ENCODE measurements at regions not wholly inside any gene's neighbourhood (a gene's known extent, or its start where the extent isn't known, plus 50 kb on each side); places are given as distances from the start of the nearest gene placed in this dataset.

DNA sequence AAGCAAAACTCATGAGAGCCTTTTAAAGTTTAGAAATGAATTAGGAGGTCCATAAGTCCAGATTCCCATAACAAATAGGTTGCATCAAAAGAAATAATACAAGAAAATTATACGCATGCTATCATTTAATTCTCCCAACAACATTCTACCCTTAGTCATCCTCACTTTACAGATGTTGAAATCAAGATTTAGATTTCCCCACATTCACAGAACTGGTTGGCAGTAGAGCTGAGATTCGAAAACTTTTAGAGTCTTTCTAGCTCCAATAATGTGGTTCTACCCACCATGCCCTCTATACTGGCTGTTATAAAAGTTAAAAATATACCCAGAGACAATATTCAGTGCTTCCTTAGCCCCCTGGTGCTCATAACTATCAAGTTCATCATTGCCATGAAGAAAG is 56.6 kb upstream of the METAP2 start:
- Histone ChIP-seq H3K4me3 (ENCODE audit: low read depth, low read length, poor library complexity, severe bottlenecking) (peak overlapping the region; percentile 2), H3K4me2 (ENCODE audit: low read length) (peak overlapping the region; percentile 43), H3K9me3 (ENCODE audit: low read length) (no peaks in the 10 kb centered on the region), H4K20me1 (ENCODE audit: insufficient read depth, low read length) (no peaks in the 10 kb centered on the region), H3K4me1 (ENCODE audit: insufficient read depth, low read length, poor library complexity, severe bottlenecking) (peaks cover 44% of the 10 kb centered on the region), H2AFZ (ENCODE audit: low read length) (peak overlapping the region; percentile 100), H3K79me2 (ENCODE audit: insufficient read depth, low read depth, low read length) (no peaks in the 10 kb centered on the region), H3K27ac (ENCODE audit: low read depth, low read length, poor library complexity, severe bottlenecking) (peak overlapping the region; percentile 41), H3K9me2 (ENCODE audit: insufficient read depth, low read length) (no peaks in the 10 kb centered on the region), H3K36me3 (ENCODE audit: insufficient read depth, low read length) (no peaks in the 10 kb centered on the region)
- TF ChIP-seq EZH2phosphoT487 (IDR thresholded peaks at IDR 0.05; ENCODE audit: borderline replicate concordance, low read depth, low read length): no peak
- TF ChIP-seq, protein P1, sequence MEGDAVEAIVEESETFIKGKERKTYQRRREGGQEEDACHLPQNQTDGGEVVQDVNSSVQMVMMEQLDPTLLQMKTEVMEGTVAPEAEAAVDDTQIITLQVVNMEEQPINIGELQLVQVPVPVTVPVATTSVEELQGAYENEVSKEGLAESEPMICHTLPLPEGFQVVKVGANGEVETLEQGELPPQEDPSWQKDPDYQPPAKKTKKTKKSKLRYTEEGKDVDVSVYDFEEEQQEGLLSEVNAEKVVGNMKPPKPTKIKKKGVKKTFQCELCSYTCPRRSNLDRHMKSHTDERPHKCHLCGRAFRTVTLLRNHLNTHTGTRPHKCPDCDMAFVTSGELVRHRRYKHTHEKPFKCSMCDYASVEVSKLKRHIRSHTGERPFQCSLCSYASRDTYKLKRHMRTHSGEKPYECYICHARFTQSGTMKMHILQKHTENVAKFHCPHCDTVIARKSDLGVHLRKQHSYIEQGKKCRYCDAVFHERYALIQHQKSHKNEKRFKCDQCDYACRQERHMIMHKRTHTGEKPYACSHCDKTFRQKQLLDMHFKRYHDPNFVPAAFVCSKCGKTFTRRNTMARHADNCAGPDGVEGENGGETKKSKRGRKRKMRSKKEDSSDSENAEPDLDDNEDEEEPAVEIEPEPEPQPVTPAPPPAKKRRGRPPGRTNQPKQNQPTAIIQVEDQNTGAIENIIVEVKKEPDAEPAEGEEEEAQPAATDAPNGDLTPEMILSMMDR (conservative IDR thresholded peaks at IDR 0.05; ENCODE audit: low read length): 0 out of 2 replicates have a peak, but pooled peaks have one; percentile 44
- ChIA-PET POLR2A (interaction anchor here (0.7 to 1.0 kb wide), 5 partner anchors 12 to 97 kb away, joined by 3 to 5 read pairs (median 4); no protein-coding TSS in a partner anchor), CTCF (ENCODE audit: unreplicated experiment) (no interaction called here)
- intact Hi-C loops (cut with micrococcal nuclease; ENCODE audit: unreplicated experiment): no loop called here
- no TSS peak for BruUV-seq (replicated peaks)
- peak; percentile 37 for DNase-seq (ENCODE audit: low spot score)

DNA sequence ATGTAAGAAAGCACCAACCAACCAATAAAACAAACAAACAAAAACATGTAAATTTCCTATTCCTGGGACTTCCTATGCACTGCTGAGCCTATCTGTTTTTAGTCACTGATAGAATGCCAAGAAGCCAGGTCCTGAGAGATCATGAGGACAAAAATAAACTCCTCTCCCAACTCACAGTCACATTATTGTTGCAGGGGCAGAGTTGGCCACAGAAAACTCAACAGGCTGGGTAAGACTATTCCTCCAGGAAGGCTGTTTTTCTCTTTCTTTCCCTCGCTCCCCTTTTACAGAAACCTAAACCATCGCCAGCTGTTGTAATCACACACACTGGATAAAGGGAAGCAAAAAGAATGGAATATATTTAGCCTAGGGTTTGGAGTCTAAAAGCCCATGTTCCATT is 55.8 kb upstream of the METAP2 start:
- ChIA-PET POLR2A (interaction anchor here (0.7 kb wide), 2 partner anchors 12 to 32 kb away, joined by 4 to 5 read pairs; no protein-coding TSS in a partner anchor), CTCF (ENCODE audit: unreplicated experiment) (no interaction called here)
- Histone ChIP-seq H3K4me1 (ENCODE audit: insufficient read depth, low read length, poor library complexity, severe bottlenecking) (peaks cover 44% of the 10 kb centered on the region), H3K36me3 (ENCODE audit: insufficient read depth, low read length) (no peaks in the 10 kb centered on the region), H3K4me3 (ENCODE audit: low read depth, low read length, poor library complexity, severe bottlenecking) (no peak overlapping the region), H3K9me3 (ENCODE audit: low read length) (no peaks in the 10 kb centered on the region), H3K79me2 (ENCODE audit: insufficient read depth, low read depth, low read length) (no peaks in the 10 kb centered on the region), H2AFZ (ENCODE audit: low read length) (peak overlapping the region; percentile 100), H3K9me2 (ENCODE audit: insufficient read depth, low read length) (no peaks in the 10 kb centered on the region), H3K27ac (ENCODE audit: low read depth, low read length, poor library complexity, severe bottlenecking) (peak overlapping the region; percentile 41), H3K4me2 (ENCODE audit: low read length) (peak overlapping the region; percentile 43), H4K20me1 (ENCODE audit: insufficient read depth, low read length) (no peaks in the 10 kb centered on the region)
- TF ChIP-seq EZH2phosphoT487 (IDR thresholded peaks at IDR 0.05; ENCODE audit: borderline replicate concordance, low read depth, low read length): no peak
- TF ChIP-seq, protein P1 (conservative IDR thresholded peaks at IDR 0.05; ENCODE audit: low read length): no peak
- intact Hi-C loops (cut with micrococcal nuclease; ENCODE audit: unreplicated experiment): no loop called here
- no TSS peak for BruUV-seq (replicated peaks)
- DNase-seq (ENCODE audit: low spot score): no peak
